ENCODE measurements at regions not wholly inside any gene's neighbourhood (a gene's known extent, or its start where the extent isn't known, plus 50 kb on each side); places are given as distances from the start of the nearest gene placed in this dataset.

DNA sequence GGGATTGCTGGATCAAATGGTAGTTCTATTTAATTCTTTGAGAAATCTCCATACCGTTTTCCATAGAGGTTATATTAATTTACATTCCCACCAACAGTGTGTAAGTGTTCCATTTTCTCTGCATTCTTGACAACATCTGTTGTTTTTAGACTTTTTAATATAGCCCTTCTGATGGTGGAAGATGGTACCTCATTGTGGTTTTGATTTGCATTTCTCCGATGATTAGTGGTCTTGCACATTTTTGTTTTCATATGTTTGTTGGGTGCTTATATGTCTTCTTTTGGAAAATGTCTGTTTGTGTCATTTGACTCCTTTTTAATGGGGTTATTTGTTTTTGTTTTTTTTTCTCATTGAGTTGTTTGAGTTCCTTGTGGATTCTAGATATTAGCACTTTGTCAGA, 75.3 kb upstream of the PUDP start:
- TF ChIP-seq, protein P1, sequence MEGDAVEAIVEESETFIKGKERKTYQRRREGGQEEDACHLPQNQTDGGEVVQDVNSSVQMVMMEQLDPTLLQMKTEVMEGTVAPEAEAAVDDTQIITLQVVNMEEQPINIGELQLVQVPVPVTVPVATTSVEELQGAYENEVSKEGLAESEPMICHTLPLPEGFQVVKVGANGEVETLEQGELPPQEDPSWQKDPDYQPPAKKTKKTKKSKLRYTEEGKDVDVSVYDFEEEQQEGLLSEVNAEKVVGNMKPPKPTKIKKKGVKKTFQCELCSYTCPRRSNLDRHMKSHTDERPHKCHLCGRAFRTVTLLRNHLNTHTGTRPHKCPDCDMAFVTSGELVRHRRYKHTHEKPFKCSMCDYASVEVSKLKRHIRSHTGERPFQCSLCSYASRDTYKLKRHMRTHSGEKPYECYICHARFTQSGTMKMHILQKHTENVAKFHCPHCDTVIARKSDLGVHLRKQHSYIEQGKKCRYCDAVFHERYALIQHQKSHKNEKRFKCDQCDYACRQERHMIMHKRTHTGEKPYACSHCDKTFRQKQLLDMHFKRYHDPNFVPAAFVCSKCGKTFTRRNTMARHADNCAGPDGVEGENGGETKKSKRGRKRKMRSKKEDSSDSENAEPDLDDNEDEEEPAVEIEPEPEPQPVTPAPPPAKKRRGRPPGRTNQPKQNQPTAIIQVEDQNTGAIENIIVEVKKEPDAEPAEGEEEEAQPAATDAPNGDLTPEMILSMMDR (IDR thresholded peaks at IDR 0.05) = no peak

DNA sequence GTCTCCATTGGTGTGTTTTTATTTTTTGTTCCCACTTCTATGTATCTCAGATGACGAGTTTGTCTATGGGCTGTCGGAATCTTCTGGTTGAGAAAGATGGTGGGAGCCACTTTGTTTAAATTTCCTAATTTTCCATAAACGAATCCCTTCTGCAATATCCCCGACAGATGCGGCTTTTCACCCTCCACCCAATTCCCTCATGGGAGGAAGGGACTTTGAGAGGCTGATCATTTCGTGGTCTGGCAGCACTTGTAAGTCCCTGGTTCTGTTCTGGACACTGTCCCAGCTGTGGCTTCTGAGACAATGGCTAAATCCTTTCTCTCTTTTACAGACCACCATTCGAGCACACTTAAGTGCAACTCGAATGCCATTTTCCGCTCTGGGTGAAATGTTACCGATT, 72.2 kb upstream of the PUDP start:
- H3K4me1 Mint-ChIP-seq (ENCODE audit: low read depth) = no peaks in the 10 kb centered on the region
- no peak for ATAC-seq
- CTCF ChIA-PET = no interaction called here
- H3K36me3 Mint-ChIP-seq (ENCODE audit: low read depth) = no peaks in the 10 kb centered on the region
- H3K27ac Mint-ChIP-seq = no peak overlapping the region
- no peak for DNase-seq
- intact Hi-C loops (cut with micrococcal nuclease) = no loop called here
- no peak overlapping the region for H3K4me3 Mint-ChIP-seq
- H3K27me3 Mint-ChIP-seq = no peaks in the 10 kb centered on the region
- TF ChIP-seq, protein P1 (IDR thresholded peaks at IDR 0.05) = no peak
- H3K9me3 Mint-ChIP-seq = no peaks in the 10 kb centered on the region
- POLR2A ChIA-PET = no interaction called here

More for the DNA sequence above, 75.3 kb upstream of the PUDP start:
- Mint-ChIP-seq H3K9me3 (no peaks in the 10 kb centered on the region), H3K4me1 (ENCODE audit: low read depth) (no peaks in the 10 kb centered on the region), H3K4me3 (no peak overlapping the region), H3K27ac (no peak overlapping the region), H3K36me3 (ENCODE audit: low read depth) (no peaks in the 10 kb centered on the region), H3K27me3 (no peaks in the 10 kb centered on the region)
- POLR2A ChIA-PET = no interaction called here
- CTCF ChIA-PET = no interaction called here
- no peak for ATAC-seq
- no peak for DNase-seq
- intact Hi-C loops (cut with micrococcal nuclease) = no loop called here

DNA sequence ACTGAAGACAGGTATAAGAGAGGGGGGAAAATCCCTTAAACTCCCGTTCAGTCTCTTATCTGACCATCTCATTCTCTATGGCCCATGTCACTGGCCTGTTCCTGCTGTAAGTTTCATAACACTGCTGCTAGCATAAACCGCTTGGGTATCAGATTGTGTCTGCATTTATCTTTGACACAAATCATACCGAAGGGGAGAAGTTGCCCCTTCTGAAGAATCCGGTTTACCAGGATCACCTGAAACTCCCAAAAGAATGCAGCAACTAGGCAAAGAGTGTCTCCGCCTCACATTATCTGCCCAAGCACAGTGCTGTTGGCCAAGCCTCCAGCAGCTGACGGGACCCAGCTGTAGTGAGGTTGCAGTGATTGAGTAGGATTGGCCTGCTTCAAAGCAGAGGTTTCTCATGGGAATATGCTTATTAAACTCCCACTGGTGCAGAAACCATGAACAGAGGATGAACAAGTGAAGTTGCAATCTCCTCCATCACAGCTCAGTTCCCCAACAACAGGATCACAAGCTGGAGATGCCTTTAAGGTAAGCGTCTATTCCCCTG, 71.3 kb upstream of the PUDP start:
- no peaks in the 10 kb centered on the region for H3K4me1 Mint-ChIP-seq (ENCODE audit: low read depth)
- TF ChIP-seq, protein P1 (IDR thresholded peaks at IDR 0.05) = no peak
- no peak overlapping the region for H3K4me3 Mint-ChIP-seq
- H3K9me3 Mint-ChIP-seq = no peaks in the 10 kb centered on the region
- no peak overlapping the region for H3K27ac Mint-ChIP-seq
- intact Hi-C loops (cut with micrococcal nuclease) = no loop called here
- ChIA-PET POLR2A (no interaction called here), CTCF (no interaction called here)
- no peaks in the 10 kb centered on the region for H3K27me3 Mint-ChIP-seq
- no peak for ATAC-seq
- DNase-seq = no peak
- no peaks in the 10 kb centered on the region for H3K36me3 Mint-ChIP-seq (ENCODE audit: low read depth)

DNA sequence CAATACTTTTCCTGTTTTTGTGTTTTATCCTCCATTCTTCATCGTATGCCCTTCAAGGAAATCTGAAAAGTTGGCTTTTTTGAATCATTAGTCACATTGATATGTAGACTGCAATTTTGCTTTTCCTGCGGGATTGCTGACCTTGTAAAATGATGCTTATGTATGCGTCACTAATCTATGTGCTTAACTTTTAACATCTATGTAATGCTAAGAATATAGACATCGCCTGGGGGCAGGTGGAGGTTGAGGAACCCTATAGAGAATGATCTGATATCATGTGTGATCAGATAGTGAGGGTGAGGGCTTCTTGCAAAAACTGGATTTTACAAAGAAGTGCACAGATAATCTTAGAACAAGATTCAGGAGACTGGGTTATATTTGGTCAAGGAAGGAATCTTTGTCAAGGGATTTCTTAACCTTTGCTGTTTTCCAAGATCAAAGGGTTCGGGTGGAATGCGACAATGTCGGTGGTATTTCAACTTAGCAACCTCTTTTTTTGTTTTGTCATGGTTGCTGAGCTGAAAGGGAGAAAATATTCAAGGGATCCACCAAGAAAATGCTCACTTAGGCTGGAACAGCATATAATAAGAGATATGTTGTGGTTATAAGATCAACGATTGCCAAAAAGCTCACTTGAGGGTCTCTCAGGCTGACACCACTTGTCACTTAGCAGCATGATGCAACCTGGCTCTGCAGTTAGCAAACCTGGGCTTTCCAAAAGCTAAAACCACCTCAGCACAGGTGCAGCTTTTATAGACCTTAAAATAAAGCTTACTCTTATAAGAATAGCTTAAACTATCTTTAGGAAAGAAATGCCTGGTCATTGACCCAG, 70.6 kb upstream of the PUDP start:
- POLR2A ChIA-PET = no interaction called here
- H3K27me3 Mint-ChIP-seq = no peaks in the 10 kb centered on the region

More for the DNA sequence above, 70.6 kb upstream of the PUDP start:
- TF ChIP-seq, protein P1 (IDR thresholded peaks at IDR 0.05) = no peak
- H3K9me3 Mint-ChIP-seq = no peaks in the 10 kb centered on the region
- no peak overlapping the region for H3K4me3 Mint-ChIP-seq
- CTCF ChIA-PET = no interaction called here
- no peak overlapping the region for H3K27ac Mint-ChIP-seq
- no peak for DNase-seq
- intact Hi-C loops (cut with micrococcal nuclease) = no loop called here
- H3K36me3 Mint-ChIP-seq (ENCODE audit: low read depth) = no peaks in the 10 kb centered on the region
- no peak for ATAC-seq
- H3K4me1 Mint-ChIP-seq (ENCODE audit: low read depth) = no peaks in the 10 kb centered on the region

Data from activated CD8-positive, alpha-beta T cell treated with anti-CD3 and anti-CD28 coated beads for 36 hours (primary cell).